ENCODE measurements at regions not wholly inside any gene's neighbourhood (a gene's known extent, or its start where the extent isn't known, plus 50 kb on each side); places are given as distances from the start of the nearest gene placed in this dataset.

DNA sequence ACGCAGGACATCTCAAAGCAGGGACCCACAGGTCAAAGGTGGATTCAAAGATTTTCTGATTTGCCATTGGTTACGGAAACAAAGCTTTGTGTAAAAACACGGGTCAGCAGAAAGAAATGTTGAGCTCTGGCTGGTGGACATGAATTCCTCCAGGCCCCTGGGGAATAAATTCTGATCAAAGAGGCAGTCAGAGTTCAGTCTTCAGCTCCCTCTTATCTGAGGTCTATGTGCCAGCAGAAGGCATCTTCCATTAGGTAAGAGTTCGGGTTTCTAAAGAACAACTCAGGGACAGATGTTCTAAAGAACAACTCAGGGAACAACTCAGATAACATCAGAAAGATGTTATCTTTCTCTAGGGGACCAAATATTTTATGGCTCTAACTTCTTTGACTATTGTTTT is 64.9 kb upstream of the PALS2 start:
- TF ChIP-seq POLR2A (IDR thresholded peaks at IDR 0.05): no peak
- TF ChIP-seq, protein P1, sequence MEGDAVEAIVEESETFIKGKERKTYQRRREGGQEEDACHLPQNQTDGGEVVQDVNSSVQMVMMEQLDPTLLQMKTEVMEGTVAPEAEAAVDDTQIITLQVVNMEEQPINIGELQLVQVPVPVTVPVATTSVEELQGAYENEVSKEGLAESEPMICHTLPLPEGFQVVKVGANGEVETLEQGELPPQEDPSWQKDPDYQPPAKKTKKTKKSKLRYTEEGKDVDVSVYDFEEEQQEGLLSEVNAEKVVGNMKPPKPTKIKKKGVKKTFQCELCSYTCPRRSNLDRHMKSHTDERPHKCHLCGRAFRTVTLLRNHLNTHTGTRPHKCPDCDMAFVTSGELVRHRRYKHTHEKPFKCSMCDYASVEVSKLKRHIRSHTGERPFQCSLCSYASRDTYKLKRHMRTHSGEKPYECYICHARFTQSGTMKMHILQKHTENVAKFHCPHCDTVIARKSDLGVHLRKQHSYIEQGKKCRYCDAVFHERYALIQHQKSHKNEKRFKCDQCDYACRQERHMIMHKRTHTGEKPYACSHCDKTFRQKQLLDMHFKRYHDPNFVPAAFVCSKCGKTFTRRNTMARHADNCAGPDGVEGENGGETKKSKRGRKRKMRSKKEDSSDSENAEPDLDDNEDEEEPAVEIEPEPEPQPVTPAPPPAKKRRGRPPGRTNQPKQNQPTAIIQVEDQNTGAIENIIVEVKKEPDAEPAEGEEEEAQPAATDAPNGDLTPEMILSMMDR (IDR thresholded peaks at IDR 0.05): no peak

Data from thyroid gland (tissue), 4 donors.